ENCODE measurements at regions not wholly inside any gene's neighbourhood (a gene's known extent, or its start where the extent isn't known, plus 50 kb on each side); places are given as distances from the start of the nearest gene placed in this dataset.
"Not testable (repeated sequence)": the region's sequence is repeated elsewhere in the genome, so short reads cannot be mapped to it uniquely, and the experiment has no call there.

DNA sequence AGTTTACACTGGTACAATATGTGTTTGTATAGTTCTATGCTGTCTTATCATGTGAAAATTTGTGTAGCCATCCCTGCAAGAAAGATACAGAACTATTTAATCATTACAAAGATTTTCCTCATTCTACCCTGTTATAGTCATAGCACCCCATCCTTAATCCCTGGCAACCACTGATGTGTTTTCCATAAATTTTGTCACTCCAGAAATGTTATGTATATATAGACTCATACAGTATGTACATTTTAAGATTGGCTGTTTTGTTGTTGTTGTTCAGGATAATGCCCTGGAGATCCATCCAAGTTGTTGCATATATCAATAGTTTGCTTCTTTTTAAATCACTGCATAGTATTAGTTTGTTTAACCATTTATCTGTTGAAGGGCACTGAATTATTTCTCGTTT, 1911.9 kb downstream of the KHDRBS2 start:
- TF ChIP-seq CTCF (conservative IDR thresholded peaks at IDR 0.05 in 1 of 2, IDR thresholded peaks at IDR 0.05 in 1 of 2; ENCODE audit: low read depth in 1 of 2, low read length in 2 of 2); EZH2 (IDR thresholded peaks at IDR 0.05; ENCODE audit: low read length, missing control alignments): not testable (repeated sequence)

Measured in fibroblast of lung (primary cell).